ENCODE measurements at regions not wholly inside any gene's neighbourhood (a gene's known extent, or its start where the extent isn't known, plus 50 kb on each side); places are given as distances from the start of the nearest gene placed in this dataset.
"Not testable (repeated sequence)": the region's sequence is repeated elsewhere in the genome, so short reads cannot be mapped to it uniquely, and the experiment has no call there.

GRCh38 chr14:30444451-30444850, 114.5 kb upstream of the G2E3 start:
- DNase-seq (ENCODE audit: low read depth), result no peak

- DNase-seq (ENCODE audit: low read depth), result no peak
These were observed 113.8 kb upstream of the G2E3 start for GRCh38 chr14:30445011-30445793.

- no peak for DNase-seq (ENCODE audit: low read depth)
These were observed 113.1 kb upstream of the G2E3 start for GRCh38 chr14:30445852-30446251.

- no peak for DNase-seq (ENCODE audit: low read depth)
These were observed 108.1 kb upstream of the G2E3 start for GRCh38 chr14:30450631-30451545.

GRCh38 chr14:30456296-30456695, 102.7 kb upstream of the G2E3 start:
- DNase-seq (ENCODE audit: low read depth), result no peak

- no peak for DNase-seq (ENCODE audit: low read depth)
These were observed 96.6 kb upstream of the G2E3 start for GRCh38 chr14:30462358-30462757.

- no peak for DNase-seq (ENCODE audit: low read depth)
These were observed 94.5 kb upstream of the G2E3 start for GRCh38 chr14:30464481-30464880.

- no peak for DNase-seq (ENCODE audit: low read depth)
These were observed 90.6 kb upstream of the G2E3 start for GRCh38 chr14:30468354-30468753.

- DNase-seq (ENCODE audit: low read depth), result no peak
These were observed 87.0 kb upstream of the G2E3 start for GRCh38 chr14:30471980-30472379.

GRCh38 chr14:30473846-30474696, 84.9 kb upstream of the G2E3 start:
- not testable (repeated sequence) for DNase-seq (ENCODE audit: low read depth)

GRCh38 chr14:30482276-30482675, 76.7 kb upstream of the G2E3 start:
- no peak for DNase-seq (ENCODE audit: low read depth)

- DNase-seq (ENCODE audit: low read depth), result no peak
These were observed 74.8 kb upstream of the G2E3 start for GRCh38 chr14:30484201-30484600.

GRCh38 chr14:30484976-30485375, 74.0 kb upstream of the G2E3 start:
- DNase-seq (ENCODE audit: low read depth), result no peak

- no peak for DNase-seq (ENCODE audit: low read depth)
These were observed 62.1 kb upstream of the G2E3 start for GRCh38 chr14:30496852-30497251.

GRCh38 chr14:30499358-30499757, 59.6 kb upstream of the G2E3 start:
- DNase-seq (ENCODE audit: low read depth), result no peak

GRCh38 chr14:30500222-30500621, 58.7 kb upstream of the G2E3 start:
- DNase-seq (ENCODE audit: low read depth), result no peak

GRCh38 chr14:30507209-30507608, 51.7 kb upstream of the G2E3 start:
- no peak for DNase-seq (ENCODE audit: low read depth)
